Fibroblast of lung (primary cell): ENCODE measurements at regions not wholly inside any gene's neighbourhood (a gene's known extent, or its start where the extent isn't known, plus 50 kb on each side); places are given as distances from the start of the nearest gene placed in this dataset.

Experiments used
- CTCF ChIP-seq, 2 donors: IDR thresholded peaks in 1 of 2; conservative IDR thresholded peaks in 1 of 2; 1 replicate in 1 of 2; 2 replicates in 1 of 2; pipeline ENCODE4 v1.5.1; 2011 to 2012; ENCODE audit warnings: low read length in 2 of 2, control low read depth in 1 of 2, inconsistent platforms in 1 of 2, low read depth in 1 of 2, mild to moderate bottlenecking in 1 of 2
- EZH2 ChIP-seq: IDR thresholded peaks from 2 replicates; pipeline ENCODE4 v1.5.1; 2012; ENCODE audit warnings: low read length, control low read depth, mild to moderate bottlenecking; ENCODE audit errors: missing control alignments

GRCh38 chr9:10946676-10947410 lies 334.0 kb upstream of the PTPRD start:
- TF ChIP-seq CTCF (conservative IDR thresholded peaks at IDR 0.05 in 1 of 2, IDR thresholded peaks at IDR 0.05 in 1 of 2; ENCODE audit: low read depth in 1 of 2, low read length in 2 of 2) (no peak), EZH2 (no peak)
